NCI-H146 treated with DMSO at 0.1 percent for 48 hours (cell line): ENCODE measurements at regions not wholly inside any gene's neighbourhood (a gene's known extent, or its start where the extent isn't known, plus 50 kb on each side); places are given as distances from the start of the nearest gene placed in this dataset.

Experiments used
- DNase-seq: peaks from one replicate; lab custom pipeline; 2025; ENCODE audit not compliant: unreplicated experiment; lab: John Stamatoyannopoulos, UW

GRCh38 chr22:22392131-22392530 lies 116.4 kb downstream of the ZNF280B start:
- DNase-seq, result no peak

- peak; percentile 6 for DNase-seq
Observed at GRCh38 chr22:22394591-22394990, 114.0 kb downstream of the ZNF280B start.

GRCh38 chr22:22395245-22395644 lies 113.3 kb downstream of the ZNF280B start:
- DNase-seq, result no peak

- DNase-seq, result no peak
Observed at GRCh38 chr22:22396741-22397291, 111.7 kb downstream of the ZNF280B start.

- DNase-seq, result peak; percentile 9
Observed at GRCh38 chr22:22397292-22397870, 111.2 kb downstream of the ZNF280B start.

- DNase-seq, result no peak
Observed at GRCh38 chr22:22397875-22398524, 110.5 kb downstream of the ZNF280B start.

GRCh38 chr22:22398530-22399327 lies 109.8 kb downstream of the ZNF280B start:
- DNase-seq, result no peak

GRCh38 chr22:22400099-22400498 lies 108.4 kb downstream of the ZNF280B start:
- no peak for DNase-seq

- no peak for DNase-seq
Observed at GRCh38 chr22:22400964-22401363, 107.6 kb downstream of the ZNF280B start.

GRCh38 chr22:22401381-22401780 lies 107.2 kb downstream of the ZNF280B start:
- DNase-seq, result no peak

- DNase-seq, result no peak
Observed at GRCh38 chr22:22403306-22403705, 105.2 kb downstream of the ZNF280B start.

GRCh38 chr22:22403771-22404170 lies 104.8 kb downstream of the ZNF280B start:
- no peak for DNase-seq

- DNase-seq, result no peak
Observed at GRCh38 chr22:22404598-22405284, 103.8 kb downstream of the ZNF280B start.

- DNase-seq, result no peak
Observed at GRCh38 chr22:22406445-22407027, 102.0 kb downstream of the ZNF280B start.

GRCh38 chr22:22407061-22407460 lies 101.5 kb downstream of the ZNF280B start:
- DNase-seq, result no peak

- no peak for DNase-seq
Observed at GRCh38 chr22:22408269-22408668, 100.3 kb downstream of the ZNF280B start.

- DNase-seq, result peak; percentile 2
Observed at GRCh38 chr22:22408731-22409696, 99.5 kb downstream of the ZNF280B start.

GRCh38 chr22:22410121-22410520 lies 98.4 kb downstream of the ZNF280B start:
- no peak for DNase-seq

- DNase-seq, result no peak
Observed at GRCh38 chr22:22410677-22411076, 97.9 kb downstream of the ZNF280B start.

GRCh38 chr22:22414266-22414665 lies 94.3 kb downstream of the ZNF280B start:
- DNase-seq, result no peak
